ENCODE measurements at regions not wholly inside any gene's neighbourhood (a gene's known extent, or its start where the extent isn't known, plus 50 kb on each side); places are given as distances from the start of the nearest gene placed in this dataset.

DNA sequence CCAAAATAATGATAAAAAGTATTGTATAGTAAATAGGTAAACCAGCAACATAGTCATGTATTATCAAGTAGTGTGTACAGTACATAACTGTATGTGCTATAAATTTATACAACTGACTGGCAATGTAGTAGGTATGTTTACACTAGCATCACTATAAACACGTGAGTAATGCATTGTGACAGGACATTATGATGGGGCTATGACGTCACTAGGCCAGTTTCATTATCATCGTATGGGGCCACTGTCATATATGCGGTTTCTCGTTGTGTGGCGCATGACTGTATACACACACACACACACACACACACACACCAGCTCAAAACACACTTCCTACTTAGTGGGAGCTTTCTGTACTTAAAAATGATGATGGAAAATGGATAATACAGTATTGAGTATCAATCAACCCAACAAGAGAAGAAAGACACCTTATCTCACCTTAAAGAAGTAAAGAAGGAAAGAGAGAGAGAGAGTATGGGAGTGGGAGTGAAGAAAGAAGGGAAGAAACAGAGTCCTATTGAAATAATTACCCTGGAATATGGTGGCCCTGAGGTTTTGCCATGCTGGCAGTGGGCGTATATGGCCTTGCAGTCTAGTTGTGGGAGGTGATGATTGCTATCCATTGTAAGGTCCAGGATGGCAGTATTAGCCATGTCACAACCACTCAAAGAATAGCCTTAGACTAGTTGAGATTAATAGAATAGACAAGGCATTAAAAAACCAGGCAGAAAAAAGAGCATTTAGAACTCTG is 186.4 kb upstream of the ZNF521 start:
- CTCF ChIA-PET, result interaction anchor here (0.7 kb wide), 1 partner anchor 133 kb away, joined by 3 read pairs; no protein-coding TSS in a partner anchor

GRCh38 chr18:25535495-25535894 is 183.5 kb upstream of the ZNF521 start:
- Histone ChIP-seq H3K4me1 (no peaks in the 10 kb centered on the region), H3K27ac (no peak overlapping the region), H3K9me3 (no peaks in the 10 kb centered on the region), H3K4me3 (no peak overlapping the region), H3K4me2 (no peak overlapping the region)
- ChIA-PET CTCF (no interaction called here), POLR2A (no interaction called here)
- TF ChIP-seq RNF2 (IDR thresholded peaks at IDR 0.05; ENCODE audit: borderline replicate concordance, low read depth), result no peak
- TF ChIP-seq ZFP36 (IDR thresholded peaks at IDR 0.05; ENCODE audit: borderline replicate concordance, partially characterized antibody), result no peak
- no peak for TF ChIP-seq ZSCAN20 (CRISPR knock-in tag; IDR thresholded peaks at IDR 0.05)
- TF ChIP-seq MAFK (IDR thresholded peaks at IDR 0.05; ENCODE audit: partially characterized antibody), result no peak
- no peak for TF ChIP-seq FOXS1 (CRISPR knock-in tag; IDR thresholded peaks at IDR 0.05)
- no peak for TF ChIP-seq SREBF2 (IDR thresholded peaks at IDR 0.05)
- TF ChIP-seq TFCP2L1 (CRISPR knock-in tag; IDR thresholded peaks at IDR 0.05), result no peak
- no peak for TF ChIP-seq FOSB (CRISPR knock-in tag; IDR thresholded peaks at IDR 0.05)
- no peak for DNase-seq (ENCODE audit: low read depth in 1 of 2, low spot score in 1 of 2)
- WGBS (ENCODE audit: missing lambda C conversion rate), result 8% methylated on average over 1 of the region's 1 CpG
- ATAC-seq, result no peak
- no peak for FAIRE-seq

More for the DNA sequence above, 186.4 kb upstream of the ZNF521 start:
- Histone ChIP-seq H3K27ac (no peak overlapping the region), H3K9me3 (no peaks in the 10 kb centered on the region), H3K4me1 (no peaks in the 10 kb centered on the region), H3K4me2 (no peak overlapping the region), H3K4me3 (no peak overlapping the region)
- no peak for FAIRE-seq
- POLR2A ChIA-PET, result no interaction called here
- WGBS (ENCODE audit: missing lambda C conversion rate), result 52% methylated on average over 7 of the region's 7 CpGs
- TF ChIP-seq, protein P1, sequence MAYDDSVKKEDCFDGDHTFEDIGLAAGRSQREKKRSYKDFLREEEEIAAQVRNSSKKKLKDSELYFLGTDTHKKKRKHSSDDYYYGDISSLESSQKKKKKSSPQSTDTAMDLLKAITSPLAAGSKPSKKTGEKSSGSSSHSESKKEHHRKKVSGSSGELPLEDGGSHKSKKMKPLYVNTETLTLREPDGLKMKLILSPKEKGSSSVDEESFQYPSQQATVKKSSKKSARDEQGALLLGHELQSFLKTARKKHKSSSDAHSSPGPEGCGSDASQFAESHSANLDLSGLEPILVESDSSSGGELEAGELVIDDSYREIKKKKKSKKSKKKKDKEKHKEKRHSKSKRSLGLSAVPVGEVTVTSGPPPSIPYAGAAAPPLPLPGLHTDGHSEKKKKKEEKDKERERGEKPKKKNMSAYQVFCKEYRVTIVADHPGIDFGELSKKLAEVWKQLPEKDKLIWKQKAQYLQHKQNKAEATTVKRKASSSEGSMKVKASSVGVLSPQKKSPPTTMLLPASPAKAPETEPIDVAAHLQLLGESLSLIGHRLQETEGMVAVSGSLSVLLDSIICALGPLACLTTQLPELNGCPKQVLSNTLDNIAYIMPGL (CRISPR knock-in tag; IDR thresholded peaks at IDR 0.05; ENCODE audit: borderline replicate concordance), result no peak
- no peak for TF ChIP-seq GATA3 (IDR thresholded peaks at IDR 0.05; ENCODE audit: borderline replicate concordance)
- no peak for TF ChIP-seq SREBF2 (IDR thresholded peaks at IDR 0.05)
- no peak for TF ChIP-seq RFX5 (IDR thresholded peaks at IDR 0.05)
- no peak for TF ChIP-seq RAD21 (conservative IDR thresholded peaks at IDR 0.05 in 1 of 2, IDR thresholded peaks at IDR 0.05 in 1 of 2)
- TF ChIP-seq HEYL (CRISPR knock-in tag; IDR thresholded peaks at IDR 0.05), result no peak
- TF ChIP-seq JUN (IDR thresholded peaks at IDR 0.05), result no peak
- no peak for TF ChIP-seq ZC3H11A (IDR thresholded peaks at IDR 0.05)
- TF ChIP-seq HOXB5 (CRISPR knock-in tag; IDR thresholded peaks at IDR 0.05), result no peak
- TF ChIP-seq ESRRA (IDR thresholded peaks at IDR 0.05; ENCODE audit: borderline replicate concordance, low read length), result no peak
- no peak for TF ChIP-seq CHD2 (IDR thresholded peaks at IDR 0.05; ENCODE audit: low read length, partially characterized antibody)
- TF ChIP-seq, protein P2, sequence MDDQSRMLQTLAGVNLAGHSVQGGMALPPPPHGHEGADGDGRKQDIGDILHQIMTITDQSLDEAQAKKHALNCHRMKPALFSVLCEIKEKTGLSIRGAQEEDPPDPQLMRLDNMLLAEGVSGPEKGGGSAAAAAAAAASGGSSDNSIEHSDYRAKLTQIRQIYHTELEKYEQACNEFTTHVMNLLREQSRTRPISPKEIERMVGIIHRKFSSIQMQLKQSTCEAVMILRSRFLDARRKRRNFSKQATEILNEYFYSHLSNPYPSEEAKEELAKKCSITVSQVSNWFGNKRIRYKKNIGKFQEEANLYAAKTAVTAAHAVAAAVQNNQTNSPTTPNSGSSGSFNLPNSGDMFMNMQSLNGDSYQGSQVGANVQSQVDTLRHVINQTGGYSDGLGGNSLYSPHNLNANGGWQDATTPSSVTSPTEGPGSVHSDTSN (IDR thresholded peaks at IDR 0.05), result no peak
- TF ChIP-seq MYC (IDR thresholded peaks at IDR 0.05; ENCODE audit: borderline replicate concordance, low read length), result no peak
- TF ChIP-seq JUNB (IDR thresholded peaks at IDR 0.05), result no peak
- no peak for TF ChIP-seq MAFK (IDR thresholded peaks at IDR 0.05; ENCODE audit: partially characterized antibody)
- TF ChIP-seq FOXS1 (CRISPR knock-in tag; IDR thresholded peaks at IDR 0.05), result no peak
- DNase-seq (ENCODE audit: low read depth in 1 of 2, low spot score in 1 of 2), result no peak
- ATAC-seq, result no peak

DNA sequence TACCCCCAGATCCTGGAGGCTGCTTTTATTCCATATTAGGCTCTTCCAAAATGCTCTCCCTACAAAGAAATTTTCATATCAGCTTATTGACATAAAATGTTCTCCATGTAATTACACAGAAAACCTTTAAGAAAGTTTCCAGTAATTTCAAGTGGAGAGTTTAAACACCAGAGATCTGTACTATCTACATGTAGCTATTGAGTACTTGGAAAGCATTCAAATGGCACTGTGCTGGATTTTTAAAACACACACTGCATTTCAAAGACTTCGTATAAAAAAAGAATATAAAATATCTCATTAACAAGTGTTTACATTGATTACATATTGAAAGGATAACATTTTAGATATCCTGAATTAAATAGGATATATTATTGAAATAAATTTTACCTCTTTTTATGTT is 182.4 kb upstream of the ZNF521 start:
- no peak for FAIRE-seq
- Histone ChIP-seq H3K4me3 (no peak overlapping the region), H3K9me3 (no peaks in the 10 kb centered on the region), H3K4me1 (no peaks in the 10 kb centered on the region), H3K4me2 (no peak overlapping the region), H3K27ac (no peak overlapping the region)
- ATAC-seq, result no peak
- WGBS (ENCODE audit: missing lambda C conversion rate), result 0% methylated on average over 1 of the region's 1 CpG
- CTCF ChIA-PET, result no interaction called here
- POLR2A ChIA-PET, result no interaction called here
- DNase-seq (ENCODE audit: low read depth in 1 of 2, low spot score in 1 of 2), result no peak
- no peak for TF ChIP-seq ZSCAN20 (CRISPR knock-in tag; IDR thresholded peaks at IDR 0.05)
- no peak for TF ChIP-seq MAFK (IDR thresholded peaks at IDR 0.05; ENCODE audit: partially characterized antibody)
- no peak for TF ChIP-seq CHD4 (IDR thresholded peaks at IDR 0.05; ENCODE audit: borderline replicate concordance)
- TF ChIP-seq, protein P2 (IDR thresholded peaks at IDR 0.05), result no peak
- TF ChIP-seq HOXB13 (CRISPR knock-in tag; IDR thresholded peaks at IDR 0.05; ENCODE audit: low read depth), result no peak
- TF ChIP-seq MYC (IDR thresholded peaks at IDR 0.05; ENCODE audit: borderline replicate concordance, low read length), result no peak
- TF ChIP-seq NR3C1 (IDR thresholded peaks at IDR 0.05), result no peak
- TF ChIP-seq HDAC2 (IDR thresholded peaks at IDR 0.05), result no peak
- TF ChIP-seq SREBF2 (IDR thresholded peaks at IDR 0.05), result no peak
- TF ChIP-seq TFCP2L1 (CRISPR knock-in tag; IDR thresholded peaks at IDR 0.05), result no peak
- no peak for TF ChIP-seq PHF8 (IDR thresholded peaks at IDR 0.05; ENCODE audit: borderline replicate concordance, low read depth)
- TF ChIP-seq NPAS2 (CRISPR knock-in tag; IDR thresholded peaks at IDR 0.05; ENCODE audit: borderline replicate concordance), result no peak
- TF ChIP-seq GATA3 (IDR thresholded peaks at IDR 0.05; ENCODE audit: borderline replicate concordance), result no peak
- TF ChIP-seq JUN (IDR thresholded peaks at IDR 0.05), result no peak
- no peak for TF ChIP-seq ZC3H11A (IDR thresholded peaks at IDR 0.05)
- TF ChIP-seq FOSB (CRISPR knock-in tag; IDR thresholded peaks at IDR 0.05), result no peak
- no peak for TF ChIP-seq BHLHE40 (IDR thresholded peaks at IDR 0.05; ENCODE audit: low read depth, low read length)
- no peak for TF ChIP-seq SMC3 (IDR thresholded peaks at IDR 0.05)
- TF ChIP-seq, protein P3, sequence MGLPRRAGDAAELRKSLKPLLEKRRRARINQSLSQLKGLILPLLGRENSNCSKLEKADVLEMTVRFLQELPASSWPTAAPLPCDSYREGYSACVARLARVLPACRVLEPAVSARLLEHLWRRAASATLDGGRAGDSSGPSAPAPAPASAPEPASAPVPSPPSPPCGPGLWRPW (IDR thresholded peaks at IDR 0.05), result no peak

Data from A549 (cell line).